ENCODE measurements at regions not wholly inside any gene's neighbourhood (a gene's known extent, or its start where the extent isn't known, plus 50 kb on each side); places are given as distances from the start of the nearest gene placed in this dataset.

- Histone ChIP-seq H4K5ac (ENCODE audit: insufficient read length, low read depth, low read length) (no peak overlapping the region), H3T11ph (ENCODE audit: low read length) (no peak overlapping the region), H2BK12ac (ENCODE audit: insufficient read length, low read depth, low read length) (no peak overlapping the region), H3K79me2 (ENCODE audit: insufficient read depth, low read length) (no peaks in the 10 kb centered on the region), H4K91ac (ENCODE audit: insufficient read length, low read depth, low read length) (no peak overlapping the region), H2AFZ (ENCODE audit: low read length) (no peak overlapping the region), H3K4me2 (ENCODE audit: insufficient read depth, insufficient read length, low read length) (peak overlapping the region; percentile 22), H2BK120ac (ENCODE audit: low read depth, low read length, poor library complexity, severe bottlenecking) (no peak overlapping the region), H3K27ac (ENCODE audit: insufficient read length, low read depth, low read length) (no peak overlapping the region), H3K9me3 (ENCODE audit: control insufficient read depth, low read depth, low read length) (no peaks in the 10 kb centered on the region), H3K9ac (ENCODE audit: extremely low read depth, insufficient read length, low read length) (no peak overlapping the region), H3K18ac (ENCODE audit: insufficient read length, low read depth, low read length) (no peak overlapping the region), H4K8ac (replicated peaks; ENCODE audit: insufficient read length, low read depth, low read length) (no peak overlapping the region), H2AK5ac (ENCODE audit: insufficient read length, low read length) (no peak overlapping the region), H2BK20ac (ENCODE audit: low read depth, low read length, poor library complexity, severe bottlenecking) (no peak overlapping the region), H3K56ac (ENCODE audit: insufficient read length, low read depth, low read length) (no peak overlapping the region), H3K27me3 (ENCODE audit: insufficient read depth, low read length) (peaks cover 31% of the 10 kb centered on the region; the same call in 1 of the 2 replicates), H3K79me1 (ENCODE audit: insufficient read depth, low read depth, low read length, poor library complexity, severe bottlenecking) (no peaks in the 10 kb centered on the region), H3K4ac (ENCODE audit: low read depth, low read length) (no peak overlapping the region), H4K20me1 (ENCODE audit: control insufficient read depth, insufficient read depth, insufficient read length) (no peaks in the 10 kb centered on the region), H3K23ac (ENCODE audit: insufficient read length, low read depth, low read length) (no peak overlapping the region), H2BK5ac (ENCODE audit: insufficient read length, low read length) (no peak overlapping the region), H3K14ac (ENCODE audit: insufficient read depth, low read length) (no peak overlapping the region), H2BK15ac (ENCODE audit: low read depth, low read length) (no peak overlapping the region), H3K4me1 (ENCODE audit: insufficient read depth, low read length) (peaks cover 10% of the 10 kb centered on the region), H3K23me2 (ENCODE audit: insufficient read length, low read depth, low read length, poor library complexity, severe bottlenecking) (no peaks in the 10 kb centered on the region)
- H3K9me3 Mint-ChIP-seq = peaks cover 4 to 6% of the 10 kb centered on the region in 2 experiments; a peak in 3 of 5 replicates
- WGBS (ENCODE audit: extremely low coverage, insufficient read length, low lambda C conversion rate) = no CpG with 5 or more reads among the region's 5 CpGs
- TF ChIP-seq CTCF (conservative IDR thresholded peaks at IDR 0.05) = no peak
- H3K27ac Mint-ChIP-seq = peak overlapping the region in 1 of 3 experiments; percentile 45; a peak in 2 of 7 replicates
- H3K36me3 Mint-ChIP-seq (ENCODE audit: insufficient read depth in 1 of 3, low read depth in 3 of 3) = peaks cover 0 to 13% (median 7%) of the 10 kb centered on the region in 3 experiments; a peak in 5 of 7 replicates
- peaks cover 44 to 46% of the 10 kb centered on the region in 2 experiments for H3K4me1 Mint-ChIP-seq
- DNase-seq = peak; percentile 81
- H3K27me3 Mint-ChIP-seq (ENCODE audit: low read depth) = peaks cover 49% of the 10 kb centered on the region
- peak overlapping the region; percentile 0 to 56; a peak in 4 of 5 replicates for H3K4me3 Mint-ChIP-seq
These were observed 403.7 kb downstream of the SIPA1L2 start for GRCh38 chr1:232226197-232226712.
